ENCODE measurements at regions not wholly inside any gene's neighbourhood (a gene's known extent, or its start where the extent isn't known, plus 50 kb on each side); places are given as distances from the start of the nearest gene placed in this dataset.

- no peaks in the 10 kb centered on the region for H3K36me3 Mint-ChIP-seq (ENCODE audit: insufficient read depth in 1 of 3, low read depth in 3 of 3)
- H2BK20ac ChIP-seq (ENCODE audit: low read depth, low read length, poor library complexity, severe bottlenecking): no peak overlapping the region
- no CpG with 5 or more reads among the region's 9 CpGs for WGBS (ENCODE audit: extremely low coverage, insufficient read length, low lambda C conversion rate)
- TF ChIP-seq CTCF (conservative IDR thresholded peaks at IDR 0.05): no peak
- H3K27ac ChIP-seq (ENCODE audit: insufficient read length, low read depth, low read length): no peak overlapping the region
- H4K8ac ChIP-seq (replicated peaks; ENCODE audit: insufficient read length, low read depth, low read length): no peak overlapping the region
- H3K4me1 Mint-ChIP-seq: peaks cover 28 to 30% of the 10 kb centered on the region in 2 experiments
- H3K4ac ChIP-seq (ENCODE audit: low read depth, low read length): no peak overlapping the region
- no peak overlapping the region for H3T11ph ChIP-seq (ENCODE audit: low read length)
- H3K4me2 ChIP-seq (ENCODE audit: insufficient read depth, insufficient read length, low read length): no peak overlapping the region
- no peak overlapping the region for H2BK5ac ChIP-seq (ENCODE audit: insufficient read length, low read length)
- H4K5ac ChIP-seq (ENCODE audit: insufficient read length, low read depth, low read length): no peak overlapping the region
- H3K27ac Mint-ChIP-seq: no peak overlapping the region
- no peaks in the 10 kb centered on the region; the same call in 1 of the 2 replicates for H3K4me1 ChIP-seq (ENCODE audit: insufficient read depth, low read length)
- H3K23me2 ChIP-seq (ENCODE audit: insufficient read length, low read depth, low read length, poor library complexity, severe bottlenecking): no peaks in the 10 kb centered on the region
- no peak overlapping the region for H3K9ac ChIP-seq (ENCODE audit: extremely low read depth, insufficient read length, low read length)
- H2BK12ac ChIP-seq (ENCODE audit: insufficient read length, low read depth, low read length): no peak overlapping the region
- H3K23ac ChIP-seq (ENCODE audit: insufficient read length, low read depth, low read length): no peak overlapping the region
- H2BK15ac ChIP-seq (ENCODE audit: low read depth, low read length): no peak overlapping the region
- no peak overlapping the region for H3K14ac ChIP-seq (ENCODE audit: insufficient read depth, low read length)
- no peaks in the 10 kb centered on the region for H3K79me1 ChIP-seq (ENCODE audit: insufficient read depth, low read depth, low read length, poor library complexity, severe bottlenecking)
- H3K79me2 ChIP-seq (ENCODE audit: insufficient read depth, low read length): no peaks in the 10 kb centered on the region
- H2AK5ac ChIP-seq (ENCODE audit: insufficient read length, low read length): no peak overlapping the region
- no peak overlapping the region for H3K56ac ChIP-seq (ENCODE audit: insufficient read length, low read depth, low read length)
- H3K9me3 Mint-ChIP-seq: no peaks in the 10 kb centered on the region
- DNase-seq: no peak
- H3K9me3 ChIP-seq (ENCODE audit: control insufficient read depth, low read depth, low read length): no peaks in the 10 kb centered on the region
- H4K20me1 ChIP-seq (ENCODE audit: control insufficient read depth, insufficient read depth, insufficient read length): no peaks in the 10 kb centered on the region
- H2BK120ac ChIP-seq (ENCODE audit: low read depth, low read length, poor library complexity, severe bottlenecking): no peak overlapping the region
- H2AFZ ChIP-seq (ENCODE audit: low read length): no peak overlapping the region
- no peak overlapping the region for H3K18ac ChIP-seq (ENCODE audit: insufficient read length, low read depth, low read length)
- H3K27me3 Mint-ChIP-seq (ENCODE audit: low read depth): peaks cover 2% of the 10 kb centered on the region
- H3K27me3 ChIP-seq (ENCODE audit: insufficient read depth, low read length): no peaks in the 10 kb centered on the region
- no peak overlapping the region for H4K91ac ChIP-seq (ENCODE audit: insufficient read length, low read depth, low read length)
- no peak overlapping the region for H3K4me3 Mint-ChIP-seq
These were observed 132.6 kb downstream of the BANF2 start for GRCh38 chr20:17832236-17832915.

All from H9 (cell line).